ENCODE measurements at regions not wholly inside any gene's neighbourhood (a gene's known extent, or its start where the extent isn't known, plus 50 kb on each side); places are given as distances from the start of the nearest gene placed in this dataset.

DNA sequence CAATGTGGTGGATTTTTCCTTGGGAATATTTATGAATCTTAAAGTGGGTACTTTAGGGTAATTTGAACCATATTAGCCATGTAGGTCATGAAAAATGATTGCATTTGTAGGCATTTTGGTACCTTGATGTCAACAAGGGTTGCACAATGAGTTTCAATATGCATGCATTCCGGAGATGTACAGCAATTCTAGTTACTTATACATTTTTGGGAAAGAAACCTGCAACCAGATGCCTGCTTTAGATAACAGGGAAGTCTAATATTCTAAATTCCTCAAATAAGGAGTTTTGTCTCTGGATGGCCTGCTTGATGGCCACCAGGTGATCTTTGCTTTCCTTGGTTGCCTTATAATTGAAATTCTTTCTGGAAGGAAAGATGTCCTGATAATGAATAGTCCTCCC lies 240.5 kb upstream of the SETMAR start:
- no peak for DNase-seq (ENCODE audit: low spot score)
- in situ Hi-C loops (cut with MboI; ENCODE audit: low sequenced_read_pairs, unreplicated experiment), result no loop called here
- TF ChIP-seq, protein P1, sequence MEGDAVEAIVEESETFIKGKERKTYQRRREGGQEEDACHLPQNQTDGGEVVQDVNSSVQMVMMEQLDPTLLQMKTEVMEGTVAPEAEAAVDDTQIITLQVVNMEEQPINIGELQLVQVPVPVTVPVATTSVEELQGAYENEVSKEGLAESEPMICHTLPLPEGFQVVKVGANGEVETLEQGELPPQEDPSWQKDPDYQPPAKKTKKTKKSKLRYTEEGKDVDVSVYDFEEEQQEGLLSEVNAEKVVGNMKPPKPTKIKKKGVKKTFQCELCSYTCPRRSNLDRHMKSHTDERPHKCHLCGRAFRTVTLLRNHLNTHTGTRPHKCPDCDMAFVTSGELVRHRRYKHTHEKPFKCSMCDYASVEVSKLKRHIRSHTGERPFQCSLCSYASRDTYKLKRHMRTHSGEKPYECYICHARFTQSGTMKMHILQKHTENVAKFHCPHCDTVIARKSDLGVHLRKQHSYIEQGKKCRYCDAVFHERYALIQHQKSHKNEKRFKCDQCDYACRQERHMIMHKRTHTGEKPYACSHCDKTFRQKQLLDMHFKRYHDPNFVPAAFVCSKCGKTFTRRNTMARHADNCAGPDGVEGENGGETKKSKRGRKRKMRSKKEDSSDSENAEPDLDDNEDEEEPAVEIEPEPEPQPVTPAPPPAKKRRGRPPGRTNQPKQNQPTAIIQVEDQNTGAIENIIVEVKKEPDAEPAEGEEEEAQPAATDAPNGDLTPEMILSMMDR (IDR thresholded peaks at IDR 0.05; ENCODE audit: borderline replicate concordance, control extremely low read depth, extremely low read depth, insufficient read depth, missing control alignments), result no peak

DNA sequence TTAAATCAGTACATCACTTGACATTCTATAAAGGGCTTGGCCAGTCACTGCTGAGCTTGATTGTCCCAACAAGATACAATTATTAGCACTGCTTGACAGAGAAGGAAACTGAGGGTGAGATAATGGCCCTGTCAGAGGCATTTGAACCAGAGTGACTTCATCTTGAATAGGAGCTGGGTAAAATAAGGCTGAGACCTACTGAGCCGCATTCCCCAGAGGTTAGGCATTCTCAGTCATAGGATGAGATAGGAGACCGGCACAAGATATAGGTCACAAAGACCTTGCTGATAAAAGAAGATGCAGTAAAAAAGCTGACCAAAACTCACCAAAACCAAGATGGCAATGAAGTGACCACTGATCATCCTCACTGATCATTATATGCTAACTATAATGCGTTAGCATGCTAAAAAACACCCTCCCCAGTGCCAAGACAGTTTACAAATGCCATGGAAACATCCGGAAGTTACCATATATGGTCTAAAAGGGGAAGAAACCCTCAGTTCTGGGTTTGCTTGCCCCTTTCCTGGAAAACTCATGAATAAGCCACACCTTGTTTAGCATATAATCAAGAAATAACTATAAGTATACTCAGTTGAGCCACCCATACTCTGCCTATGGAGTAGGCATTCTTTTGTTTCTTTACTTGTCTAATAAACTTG lies 239.1 kb upstream of the SETMAR start:
- in situ Hi-C loops (cut with MboI; ENCODE audit: low sequenced_read_pairs, unreplicated experiment), result no loop called here
- DNase-seq (ENCODE audit: low spot score), result no peak

DNA sequence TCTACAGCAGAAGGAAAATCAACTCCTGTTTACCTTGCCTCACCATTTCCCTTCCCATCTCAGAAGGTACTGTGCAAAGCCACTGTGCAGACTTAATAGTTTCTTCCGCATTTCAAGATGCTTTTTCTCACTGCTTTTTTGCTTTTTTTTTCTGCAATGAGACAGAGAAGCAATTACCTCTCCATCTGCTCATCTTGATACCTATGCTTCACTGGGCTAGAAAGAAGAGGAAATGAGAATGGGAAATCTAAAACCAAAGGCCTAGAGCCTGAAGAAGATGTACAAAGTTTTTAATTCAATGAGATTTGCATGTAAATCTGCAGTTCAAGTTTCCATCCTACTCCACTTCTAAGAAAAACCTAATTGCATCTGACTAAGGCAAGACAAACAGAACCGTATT lies 238.1 kb upstream of the SETMAR start:
- TF ChIP-seq, protein P1 (IDR thresholded peaks at IDR 0.05; ENCODE audit: borderline replicate concordance, control extremely low read depth, extremely low read depth, insufficient read depth, missing control alignments), result no peak
- in situ Hi-C loops (cut with MboI; ENCODE audit: low sequenced_read_pairs, unreplicated experiment), result no loop called here
- no peak for DNase-seq (ENCODE audit: low spot score)

More for the DNA sequence above, 239.1 kb upstream of the SETMAR start:
- TF ChIP-seq, protein P1 (IDR thresholded peaks at IDR 0.05; ENCODE audit: borderline replicate concordance, control extremely low read depth, extremely low read depth, insufficient read depth, missing control alignments), result no peak

DNA sequence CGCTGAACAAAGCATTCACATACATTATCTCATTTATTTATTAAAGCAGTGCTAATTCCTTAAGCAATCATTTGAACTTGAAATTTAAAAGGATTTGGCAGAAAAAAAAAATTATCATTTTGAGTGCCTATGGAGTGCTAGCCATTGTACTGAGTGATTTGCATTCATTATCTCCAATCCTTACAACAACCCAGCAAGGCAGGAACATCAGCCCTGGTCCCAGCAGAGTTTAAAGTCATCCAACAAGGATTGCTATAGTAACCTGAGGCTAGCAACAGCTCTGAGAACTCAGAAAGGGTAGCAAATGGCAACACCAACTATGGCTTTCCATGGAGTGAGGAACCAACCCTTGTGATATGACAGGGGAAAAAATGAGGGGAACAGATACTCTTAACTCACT lies 237.6 kb upstream of the SETMAR start:
- TF ChIP-seq, protein P1 (IDR thresholded peaks at IDR 0.05; ENCODE audit: borderline replicate concordance, control extremely low read depth, extremely low read depth, insufficient read depth, missing control alignments), result no peak
- in situ Hi-C loops (cut with MboI; ENCODE audit: low sequenced_read_pairs, unreplicated experiment), result no loop called here
- DNase-seq (ENCODE audit: low spot score), result no peak

DNA sequence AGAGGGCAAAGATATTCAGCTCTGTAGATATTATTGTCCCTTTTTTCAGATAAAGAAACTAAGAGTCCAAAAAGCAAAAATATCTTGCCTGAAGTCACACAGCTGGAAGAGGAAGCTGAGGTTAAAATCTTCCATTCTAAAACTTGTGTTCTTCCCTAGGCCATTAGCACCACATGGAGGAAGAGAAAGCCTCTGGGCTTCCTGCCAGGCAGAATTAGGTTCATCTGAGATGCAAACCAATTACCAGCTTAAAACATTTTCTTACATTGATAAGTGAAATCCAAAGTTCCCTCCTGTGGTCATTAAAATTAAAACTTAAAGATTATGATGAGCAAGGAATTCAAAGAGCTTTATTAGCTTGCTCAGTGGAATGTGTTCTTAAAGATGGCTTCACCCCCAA lies 235.3 kb upstream of the SETMAR start:
- DNase-seq (ENCODE audit: low spot score), result no peak
- TF ChIP-seq, protein P1 (IDR thresholded peaks at IDR 0.05; ENCODE audit: borderline replicate concordance, control extremely low read depth, extremely low read depth, insufficient read depth, missing control alignments), result no peak
- in situ Hi-C loops (cut with MboI; ENCODE audit: low sequenced_read_pairs, unreplicated experiment), result no loop called here

DNA sequence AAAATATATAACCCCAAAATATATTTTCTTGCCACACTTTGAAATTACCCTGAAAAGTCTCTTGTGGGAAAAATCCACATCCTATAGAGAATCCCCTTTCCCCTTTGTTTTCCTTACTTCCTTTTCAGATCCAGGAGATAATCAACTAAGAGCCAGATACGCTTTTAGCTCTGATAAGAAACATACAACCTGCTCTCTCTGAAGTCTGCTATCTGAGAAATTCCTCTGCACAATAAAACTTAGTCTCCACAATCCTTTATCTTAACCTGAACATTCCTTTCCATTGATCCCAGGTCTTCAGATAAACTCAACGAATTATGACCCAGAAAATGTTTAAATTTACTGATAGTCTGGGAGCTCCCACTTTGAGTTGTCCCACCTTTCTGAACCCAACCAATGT lies 233.4 kb upstream of the SETMAR start:
- no peak for DNase-seq (ENCODE audit: low spot score)
- TF ChIP-seq, protein P1 (IDR thresholded peaks at IDR 0.05; ENCODE audit: borderline replicate concordance, control extremely low read depth, extremely low read depth, insufficient read depth, missing control alignments), result no peak
- in situ Hi-C loops (cut with MboI; ENCODE audit: low sequenced_read_pairs, unreplicated experiment), result no loop called here
